KMS-11 (cell line): ENCODE measurements at regions not wholly inside any gene's neighbourhood (a gene's known extent, or its start where the extent isn't known, plus 50 kb on each side); places are given as distances from the start of the nearest gene placed in this dataset.

Source experiments
- H2AFZ ChIP-seq: fragments of 200-600 bp; sonication (generic); 2 replicates; pipeline ENCODE4 v1.6.1; 2016; ENCODE audit warnings: antibody characterized with exemption, mixed run types, low read depth
- H3K27ac ChIP-seq: fragments of 200-600 bp; sonication (generic); 2 replicates; pipeline ENCODE4 v1.6.1; 2016; ENCODE audit warnings: mild to moderate bottlenecking, mixed run types
- H3K27me3 ChIP-seq: fragments of 200-600 bp; sonication (generic); 2 replicates; pipeline ENCODE4 v1.6.1; 2017; ENCODE audit warnings: mild to moderate bottlenecking, low read depth, mixed run types, moderate library complexity; ENCODE audit not compliant: insufficient read depth
- H3K36me3 ChIP-seq: fragments of 200-600 bp; sonication (generic); 2 replicates; pipeline ENCODE4 v1.6.1; 2017; ENCODE audit warnings: mild to moderate bottlenecking, mixed run types; ENCODE audit not compliant: insufficient read depth
- H3K4me1 ChIP-seq: fragments of 200-600 bp; sonication (generic); 2 replicates; pipeline ENCODE4 v1.6.1; 2016; ENCODE audit warnings: mild to moderate bottlenecking, low read depth, mixed run types; ENCODE audit not compliant: poor library complexity, severe bottlenecking
- H3K4me2 ChIP-seq: fragments of 200-600 bp; sonication (generic); 2 replicates; pipeline ENCODE4 v1.7.0; 2016; ENCODE audit warnings: mild to moderate bottlenecking, mixed run types
- H3K4me3 ChIP-seq: fragments of 200-600 bp; sonication (generic); IDR thresholded peaks from 2 replicates; pipeline ENCODE4 v1.6.1; 2017; ENCODE audit warnings: low read depth, low read length, mixed read lengths; ENCODE audit not compliant: insufficient read depth
- H3K79me2 ChIP-seq: fragments of 200-600 bp; sonication (generic); 2 replicates; pipeline ENCODE4 v1.6.1; 2016; ENCODE audit warnings: low read depth, mixed run types; ENCODE audit not compliant: insufficient read depth
- H3K9ac ChIP-seq: fragments of 200-600 bp; sonication (generic); 2 replicates; pipeline ENCODE4 v1.6.1; 2016; ENCODE audit warnings: mild to moderate bottlenecking, mixed run types
- H4K20me1 ChIP-seq: fragments of 200-600 bp; sonication (generic); 2 replicates; pipeline ENCODE4 v1.6.1; 2016; ENCODE audit warnings: mild to moderate bottlenecking, mixed run types; ENCODE audit not compliant: insufficient read depth
- TF ChIP-seq, protein P1 (sequence below): fragments of 200-600 bp; sonication (generic); conservative IDR thresholded peaks from 2 replicates; pipeline ENCODE4 v1.6.1; 2017; ENCODE audit warnings: low read depth, mild to moderate bottlenecking, antibody characterized with exemption, low read length, moderate library complexity, mixed read lengths

DNA sequence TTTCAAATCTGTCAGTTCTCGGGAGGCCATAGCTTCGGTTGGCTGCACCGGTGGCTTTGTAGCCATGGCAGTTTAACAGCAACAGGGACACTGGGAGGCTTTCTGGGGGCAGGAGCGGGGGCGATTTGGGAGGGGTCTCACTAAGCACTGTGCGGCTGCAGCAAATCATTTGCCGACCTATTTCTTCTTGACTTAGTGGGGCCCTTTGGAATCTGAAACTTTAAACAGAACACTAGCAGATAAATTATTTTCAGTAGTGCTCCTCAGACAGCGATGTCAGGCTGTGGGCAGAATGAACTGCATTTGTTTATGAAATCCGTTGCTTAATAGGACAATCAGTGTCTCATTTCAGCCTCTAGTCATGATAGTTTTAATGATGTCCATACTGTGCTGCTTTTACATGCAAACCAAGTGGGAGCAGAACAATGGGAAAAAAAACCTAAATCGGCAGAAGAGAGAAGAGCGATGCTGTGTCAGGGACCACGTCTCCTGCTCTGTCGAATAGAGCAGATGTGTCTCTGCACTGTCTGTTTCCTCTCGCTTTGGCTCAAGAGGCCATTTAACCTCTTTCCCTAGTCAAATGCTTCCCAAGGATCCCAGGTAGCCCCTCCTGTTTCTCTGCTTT, 211.9 kb downstream of the OLFM4 start:
- Histone ChIP-seq H4K20me1 (no peaks in the 10 kb centered on the region), H3K79me2 (no peaks in the 10 kb centered on the region), H3K27me3 (no peaks in the 10 kb centered on the region), H3K9ac (no peak overlapping the region), H2AFZ (no peak overlapping the region), H3K4me3 (no peak overlapping the region), H3K36me3 (no peaks in the 10 kb centered on the region), H3K4me2 (no peak overlapping the region), H3K4me1 (no peaks in the 10 kb centered on the region), H3K27ac (no peak overlapping the region)
- TF ChIP-seq, protein P1, sequence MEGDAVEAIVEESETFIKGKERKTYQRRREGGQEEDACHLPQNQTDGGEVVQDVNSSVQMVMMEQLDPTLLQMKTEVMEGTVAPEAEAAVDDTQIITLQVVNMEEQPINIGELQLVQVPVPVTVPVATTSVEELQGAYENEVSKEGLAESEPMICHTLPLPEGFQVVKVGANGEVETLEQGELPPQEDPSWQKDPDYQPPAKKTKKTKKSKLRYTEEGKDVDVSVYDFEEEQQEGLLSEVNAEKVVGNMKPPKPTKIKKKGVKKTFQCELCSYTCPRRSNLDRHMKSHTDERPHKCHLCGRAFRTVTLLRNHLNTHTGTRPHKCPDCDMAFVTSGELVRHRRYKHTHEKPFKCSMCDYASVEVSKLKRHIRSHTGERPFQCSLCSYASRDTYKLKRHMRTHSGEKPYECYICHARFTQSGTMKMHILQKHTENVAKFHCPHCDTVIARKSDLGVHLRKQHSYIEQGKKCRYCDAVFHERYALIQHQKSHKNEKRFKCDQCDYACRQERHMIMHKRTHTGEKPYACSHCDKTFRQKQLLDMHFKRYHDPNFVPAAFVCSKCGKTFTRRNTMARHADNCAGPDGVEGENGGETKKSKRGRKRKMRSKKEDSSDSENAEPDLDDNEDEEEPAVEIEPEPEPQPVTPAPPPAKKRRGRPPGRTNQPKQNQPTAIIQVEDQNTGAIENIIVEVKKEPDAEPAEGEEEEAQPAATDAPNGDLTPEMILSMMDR, result no peak

DNA sequence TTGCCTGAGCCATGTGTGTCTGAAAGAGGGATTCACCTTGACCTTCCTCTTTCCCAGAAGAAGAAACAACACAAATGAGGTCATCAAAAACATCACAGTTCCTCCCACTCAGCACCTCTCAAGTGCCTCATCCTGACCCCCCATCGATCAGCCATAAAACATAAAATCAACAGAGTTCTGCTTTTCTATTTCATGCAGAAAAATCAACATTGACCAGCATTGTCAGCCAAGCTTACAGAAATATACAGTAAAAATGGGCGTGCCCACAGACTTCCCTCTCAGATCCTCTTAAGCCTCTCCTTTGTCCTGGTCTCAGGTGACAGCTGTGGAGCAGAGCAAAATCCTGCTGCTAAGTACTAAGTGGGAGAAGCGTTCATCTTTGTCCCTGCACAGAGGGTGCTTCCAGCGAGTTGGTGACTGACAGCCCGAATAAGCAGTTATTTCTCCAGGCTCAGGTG, 213.3 kb downstream of the OLFM4 start:
- no peaks in the 10 kb centered on the region for H3K4me1 ChIP-seq
- no peak overlapping the region for H2AFZ ChIP-seq
- H3K27me3 ChIP-seq, result no peaks in the 10 kb centered on the region
- H3K27ac ChIP-seq, result no peak overlapping the region
- no peaks in the 10 kb centered on the region for H4K20me1 ChIP-seq
- TF ChIP-seq, protein P1, result no peak
- H3K9ac ChIP-seq, result no peak overlapping the region
- no peaks in the 10 kb centered on the region for H3K36me3 ChIP-seq
- no peak overlapping the region for H3K4me2 ChIP-seq
- no peak overlapping the region for H3K4me3 ChIP-seq
- no peaks in the 10 kb centered on the region for H3K79me2 ChIP-seq

DNA sequence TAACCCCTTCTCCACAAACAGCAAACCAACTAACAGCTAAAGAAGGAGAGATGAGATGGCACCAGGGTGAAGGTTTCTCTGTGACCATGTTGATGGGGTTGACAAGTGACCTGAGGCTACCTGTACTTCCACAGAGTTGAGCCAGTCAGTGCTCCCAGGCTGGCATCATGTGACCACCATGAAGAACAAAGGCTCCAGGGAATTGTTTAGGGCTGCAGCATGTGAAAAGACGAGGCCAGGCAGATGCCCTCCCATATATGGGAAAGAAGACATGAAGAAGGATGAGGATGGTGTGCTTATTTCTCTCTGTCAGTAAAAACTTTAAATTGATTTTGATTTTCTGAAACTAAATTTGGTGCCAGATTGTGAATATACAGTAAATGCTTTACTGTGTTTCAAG, 220.6 kb downstream of the OLFM4 start:
- no peak overlapping the region for H3K4me3 ChIP-seq
- H3K36me3 ChIP-seq, result no peaks in the 10 kb centered on the region
- H3K27me3 ChIP-seq, result no peaks in the 10 kb centered on the region
- H3K4me2 ChIP-seq, result no peak overlapping the region
- no peaks in the 10 kb centered on the region for H4K20me1 ChIP-seq
- H2AFZ ChIP-seq, result no peak overlapping the region
- H3K79me2 ChIP-seq, result no peaks in the 10 kb centered on the region
- H3K27ac ChIP-seq, result no peak overlapping the region
- H3K9ac ChIP-seq, result no peak overlapping the region
- no peaks in the 10 kb centered on the region for H3K4me1 ChIP-seq
- TF ChIP-seq, protein P1, result no peak

DNA sequence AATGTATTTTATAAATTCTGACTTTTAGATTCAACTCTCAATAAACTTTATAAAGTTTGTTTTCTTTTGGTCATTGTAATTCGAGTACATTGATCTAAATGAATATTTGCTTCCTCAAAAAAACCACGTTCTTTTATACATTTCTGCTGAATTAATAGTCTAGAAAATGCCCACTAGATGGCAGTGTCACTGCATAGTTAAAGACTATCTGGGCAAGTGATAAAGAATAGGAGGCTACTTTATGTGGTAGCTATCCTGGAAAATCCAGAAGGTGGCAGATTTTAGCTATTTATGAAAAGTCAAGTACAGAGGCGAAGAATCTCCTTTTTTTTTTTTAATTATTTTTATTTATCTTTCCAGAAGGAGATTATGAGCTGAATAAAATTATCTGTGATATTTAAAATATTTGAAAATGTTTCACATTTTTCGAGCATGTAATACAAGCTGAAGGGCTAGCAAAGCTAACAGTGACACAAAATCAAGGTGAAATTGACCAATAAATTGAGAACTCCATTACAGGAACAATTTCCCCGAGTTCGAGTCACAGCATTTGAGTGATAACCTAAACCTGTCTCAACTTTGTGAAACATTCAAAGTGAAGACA, 221.8 kb downstream of the OLFM4 start:
- Histone ChIP-seq H3K36me3 (no peaks in the 10 kb centered on the region), H3K27me3 (no peaks in the 10 kb centered on the region), H3K79me2 (no peaks in the 10 kb centered on the region), H2AFZ (no peak overlapping the region), H3K4me3 (no peak overlapping the region), H3K27ac (no peak overlapping the region), H3K9ac (no peak overlapping the region), H4K20me1 (no peaks in the 10 kb centered on the region), H3K4me1 (no peaks in the 10 kb centered on the region), H3K4me2 (no peak overlapping the region)
- TF ChIP-seq, protein P1, result peak; percentile 69
